ENCODE measurements at regions not wholly inside any gene's neighbourhood (a gene's known extent, or its start where the extent isn't known, plus 50 kb on each side); places are given as distances from the start of the nearest gene placed in this dataset.

- TF ChIP-seq, protein P1, sequence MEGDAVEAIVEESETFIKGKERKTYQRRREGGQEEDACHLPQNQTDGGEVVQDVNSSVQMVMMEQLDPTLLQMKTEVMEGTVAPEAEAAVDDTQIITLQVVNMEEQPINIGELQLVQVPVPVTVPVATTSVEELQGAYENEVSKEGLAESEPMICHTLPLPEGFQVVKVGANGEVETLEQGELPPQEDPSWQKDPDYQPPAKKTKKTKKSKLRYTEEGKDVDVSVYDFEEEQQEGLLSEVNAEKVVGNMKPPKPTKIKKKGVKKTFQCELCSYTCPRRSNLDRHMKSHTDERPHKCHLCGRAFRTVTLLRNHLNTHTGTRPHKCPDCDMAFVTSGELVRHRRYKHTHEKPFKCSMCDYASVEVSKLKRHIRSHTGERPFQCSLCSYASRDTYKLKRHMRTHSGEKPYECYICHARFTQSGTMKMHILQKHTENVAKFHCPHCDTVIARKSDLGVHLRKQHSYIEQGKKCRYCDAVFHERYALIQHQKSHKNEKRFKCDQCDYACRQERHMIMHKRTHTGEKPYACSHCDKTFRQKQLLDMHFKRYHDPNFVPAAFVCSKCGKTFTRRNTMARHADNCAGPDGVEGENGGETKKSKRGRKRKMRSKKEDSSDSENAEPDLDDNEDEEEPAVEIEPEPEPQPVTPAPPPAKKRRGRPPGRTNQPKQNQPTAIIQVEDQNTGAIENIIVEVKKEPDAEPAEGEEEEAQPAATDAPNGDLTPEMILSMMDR (IDR thresholded peaks at IDR 0.05; ENCODE audit: low read depth, low read length, missing control alignments) = no peak
- H3K4me3 ChIP-seq (ENCODE audit: low read depth, low read length) = no peak overlapping the region
- in situ Hi-C loops (cut with HindIII; ENCODE audit: low sequenced_read_pairs) = no loop called here
- no peak for DNase-seq (ENCODE audit: low read depth)
Observed at GRCh38 chr10:113441686-113442270, 111.1 kb upstream of the HABP2 start.

GRCh38 chr10:113442336-113442735 lies 110.5 kb upstream of the HABP2 start:
- H3K4me3 ChIP-seq (ENCODE audit: low read depth, low read length) = no peak overlapping the region
- in situ Hi-C loops (cut with HindIII; ENCODE audit: low sequenced_read_pairs) = no loop called here
- TF ChIP-seq, protein P1 (IDR thresholded peaks at IDR 0.05; ENCODE audit: low read depth, low read length, missing control alignments) = no peak
- no peak for DNase-seq (ENCODE audit: low read depth)

- in situ Hi-C loops (cut with HindIII; ENCODE audit: low sequenced_read_pairs) = no loop called here
- H3K4me3 ChIP-seq (ENCODE audit: low read depth, low read length) = no peak overlapping the region
- TF ChIP-seq, protein P1 (IDR thresholded peaks at IDR 0.05; ENCODE audit: low read depth, low read length, missing control alignments) = no peak
- no peak for DNase-seq (ENCODE audit: low read depth)
Observed at GRCh38 chr10:113443141-113443925, 109.5 kb upstream of the HABP2 start.

GRCh38 chr10:113444766-113445365 lies 108.0 kb upstream of the HABP2 start:
- no peak for DNase-seq (ENCODE audit: low read depth)

DNA sequence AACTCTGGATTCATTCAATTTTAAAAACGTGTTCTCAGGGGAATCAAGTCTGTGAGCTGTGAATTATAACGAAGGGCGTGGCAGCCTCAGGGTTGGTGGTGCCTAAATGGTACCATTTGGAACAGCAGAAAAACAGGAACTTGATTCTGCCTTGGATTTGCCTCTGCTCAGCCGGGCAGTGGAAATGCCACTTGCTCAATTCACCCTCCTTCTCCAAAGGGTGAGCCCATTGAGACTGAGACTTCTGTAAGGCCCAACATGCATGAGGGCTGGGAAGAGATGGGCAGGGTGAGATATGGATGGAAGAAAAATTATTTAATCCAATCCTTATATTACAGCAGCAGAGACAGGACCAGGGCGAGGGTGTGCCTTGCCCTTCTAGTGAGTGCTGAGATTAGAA lies 107.1 kb upstream of the HABP2 start:
- no peak for DNase-seq (ENCODE audit: low read depth)
- H3K4me3 ChIP-seq (ENCODE audit: low read depth, low read length) = no peak overlapping the region
- TF ChIP-seq, protein P1 (IDR thresholded peaks at IDR 0.05; ENCODE audit: low read depth, low read length, missing control alignments) = no peak
- in situ Hi-C loops (cut with HindIII; ENCODE audit: low sequenced_read_pairs) = no loop called here

More at GRCh38 chr10:113444766-113445365, 108.0 kb upstream of the HABP2 start:
- no peak overlapping the region for H3K4me3 ChIP-seq (ENCODE audit: low read depth, low read length)
- in situ Hi-C loops (cut with HindIII; ENCODE audit: low sequenced_read_pairs) = no loop called here
- TF ChIP-seq, protein P1 (IDR thresholded peaks at IDR 0.05; ENCODE audit: low read depth, low read length, missing control alignments) = no peak

- TF ChIP-seq, protein P1 (IDR thresholded peaks at IDR 0.05; ENCODE audit: low read depth, low read length, missing control alignments) = no peak
- DNase-seq (ENCODE audit: low read depth) = no peak
- in situ Hi-C loops (cut with HindIII; ENCODE audit: low sequenced_read_pairs) = no loop called here
- H3K4me3 ChIP-seq (ENCODE audit: low read depth, low read length) = no peak overlapping the region
Observed at GRCh38 chr10:113446739-113447138, 106.1 kb upstream of the HABP2 start.

Measured in astrocyte of the cerebellum (primary cell).